Embryonic facial prominence (tissue), 1 donor: ENCODE measurements at regions not wholly inside any gene's neighbourhood (a gene's known extent, or its start where the extent isn't known, plus 50 kb on each side); places are given as distances from the start of the nearest gene placed in this dataset.

Source experiments
- DNase-seq: peaks from one replicate; pipeline ENCODE4 v3.0.0-alpha.2; 2016; ENCODE audit errors: extremely low spot score

- no peak for DNase-seq
These were observed 179.9 kb downstream of the NPHP4 start for GRCh38 chr1:5812295-5812694.

- DNase-seq, result no peak
These were observed 180.8 kb downstream of the NPHP4 start for GRCh38 chr1:5811419-5811818.

GRCh38 chr1:5810553-5811270 lies 181.5 kb downstream of the NPHP4 start:
- no peak for DNase-seq

GRCh38 chr1:5810131-5810530 lies 182.1 kb downstream of the NPHP4 start:
- no peak for DNase-seq

- DNase-seq, result no peak
These were observed 182.9 kb downstream of the NPHP4 start for GRCh38 chr1:5809207-5809788.

- DNase-seq, result no peak
These were observed 188.4 kb downstream of the NPHP4 start for GRCh38 chr1:5803851-5804250.

- no peak for DNase-seq
These were observed 189.6 kb downstream of the NPHP4 start for GRCh38 chr1:5802606-5803005.

GRCh38 chr1:5798904-5799303 lies 193.3 kb downstream of the NPHP4 start:
- no peak for DNase-seq

- DNase-seq, result no peak
These were observed 194.0 kb downstream of the NPHP4 start for GRCh38 chr1:5798151-5798730.

- no peak for DNase-seq
These were observed 196.2 kb downstream of the NPHP4 start for GRCh38 chr1:5796028-5796427.

GRCh38 chr1:5794279-5794678 lies 197.9 kb downstream of the NPHP4 start:
- DNase-seq, result no peak

GRCh38 chr1:5793516-5793915 lies 198.7 kb downstream of the NPHP4 start:
- no peak for DNase-seq

GRCh38 chr1:5781079-5781478 lies 211.1 kb downstream of the NPHP4 start:
- DNase-seq, result no peak

- DNase-seq, result no peak
These were observed 211.9 kb downstream of the NPHP4 start for GRCh38 chr1:5780324-5780716.

GRCh38 chr1:5779608-5780323 lies 212.5 kb downstream of the NPHP4 start:
- DNase-seq, result no peak

- no peak for DNase-seq
These were observed 216.1 kb downstream of the NPHP4 start for GRCh38 chr1:5776035-5776550.

GRCh38 chr1:5774019-5774418 lies 218.2 kb downstream of the NPHP4 start:
- no peak for DNase-seq

GRCh38 chr1:5771788-5772187 lies 220.4 kb downstream of the NPHP4 start:
- no peak for DNase-seq

- DNase-seq, result no peak
These were observed 221.1 kb downstream of the NPHP4 start for GRCh38 chr1:5770981-5771765.

- no peak for DNase-seq
These were observed 222.5 kb downstream of the NPHP4 start for GRCh38 chr1:5769760-5770159.

- DNase-seq, result no peak
These were observed 223.1 kb downstream of the NPHP4 start for GRCh38 chr1:5769146-5769545.

- DNase-seq, result no peak
These were observed 224.2 kb downstream of the NPHP4 start for GRCh38 chr1:5768014-5768413.
